ENCODE measurements at regions not wholly inside any gene's neighbourhood (a gene's known extent, or its start where the extent isn't known, plus 50 kb on each side); places are given as distances from the start of the nearest gene placed in this dataset.

GRCh38 chr2:862355-862687 is 88.3 kb upstream of the SNTG2 start:
- no peak overlapping the region for H3K27ac ChIP-seq
- no peak for DNase-seq (ENCODE audit: low read depth, low spot score)

DNA sequence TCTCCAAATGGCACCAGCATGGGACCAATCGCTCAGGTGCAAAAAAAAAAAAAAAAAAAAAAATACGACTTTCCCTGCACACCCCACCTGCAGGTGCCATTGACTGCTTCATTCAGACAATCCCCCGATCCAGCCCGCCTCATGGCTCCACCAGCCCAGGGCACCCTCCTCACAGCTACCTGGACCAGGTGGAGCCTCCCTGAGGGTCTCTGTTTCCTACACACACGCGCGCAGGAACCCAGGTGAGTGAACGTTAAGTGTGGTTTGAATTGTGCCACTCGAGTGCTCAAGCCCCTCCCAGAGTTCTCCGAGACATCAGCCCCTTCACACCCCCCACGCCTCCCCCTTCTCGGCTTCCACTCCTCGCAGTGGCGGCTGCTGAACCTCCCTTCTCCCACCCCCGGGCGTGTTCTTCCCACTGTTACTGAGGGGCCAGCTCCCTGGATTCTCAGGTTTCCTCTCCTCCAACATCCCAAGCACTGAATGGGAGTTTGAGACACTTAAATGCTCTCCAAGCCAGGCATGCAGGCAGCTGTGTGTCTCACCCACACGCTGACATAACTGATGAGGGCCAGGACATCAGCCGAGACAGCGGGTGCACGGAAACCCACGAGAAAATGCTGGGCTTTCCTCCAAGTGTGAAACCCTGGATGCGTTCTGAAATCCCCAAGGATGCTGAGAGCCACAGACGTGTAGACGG is 88.8 kb upstream of the SNTG2 start:
- no peak overlapping the region for H3K27ac ChIP-seq
- DNase-seq (ENCODE audit: low read depth, low spot score) = no peak

DNA sequence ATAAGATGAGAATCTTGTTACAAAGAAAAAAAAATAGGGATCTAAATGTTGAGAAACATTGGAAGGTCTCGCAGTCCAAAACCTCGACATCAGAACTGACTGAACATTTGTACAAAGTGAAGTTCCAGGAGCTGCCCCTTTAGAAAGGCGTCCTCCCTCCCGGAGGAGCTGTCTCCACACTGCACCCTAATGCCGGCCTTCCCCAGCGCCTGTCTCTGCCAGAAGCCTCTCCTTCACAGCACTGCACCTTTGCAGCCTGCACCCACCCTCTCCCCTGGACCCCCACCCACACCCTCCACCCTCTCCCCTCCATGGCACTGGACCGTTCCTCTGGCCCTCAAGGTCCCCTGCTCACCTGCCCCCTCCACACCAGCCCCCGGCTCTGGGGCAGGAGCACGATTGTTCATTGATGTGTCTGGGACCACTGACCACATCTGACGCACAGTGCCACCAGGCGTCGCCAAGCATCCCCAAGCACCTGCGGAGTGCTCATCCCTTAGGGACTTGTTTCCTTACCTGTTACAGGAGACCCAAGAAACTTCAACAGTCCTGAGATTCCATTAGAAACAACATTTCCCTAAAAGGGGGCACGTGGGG is 90.3 kb upstream of the SNTG2 start:
- DNase-seq (ENCODE audit: low read depth, low spot score) = no peak

DNA sequence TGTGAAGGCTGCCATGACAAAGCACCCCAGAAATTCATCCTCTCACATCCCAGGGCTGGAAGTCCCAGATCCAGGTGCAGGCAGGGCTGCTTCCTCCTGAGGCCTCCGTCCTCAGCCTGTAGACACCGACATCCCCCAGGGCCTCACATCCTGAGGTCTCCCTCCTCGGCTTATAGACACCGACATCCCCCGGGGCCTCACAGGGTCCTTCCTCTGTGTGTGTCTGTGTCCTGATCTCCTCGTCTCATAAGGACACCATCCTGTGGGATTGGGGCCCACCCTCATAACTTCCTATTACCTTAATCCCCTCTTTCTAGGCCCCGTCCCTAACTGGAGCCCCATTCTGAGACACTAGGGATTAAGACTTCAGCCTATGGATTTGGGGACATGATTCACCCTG is 92.0 kb upstream of the SNTG2 start:
- no peak for DNase-seq (ENCODE audit: low read depth, low spot score)
- H3K27ac ChIP-seq = no peak overlapping the region

More for the DNA sequence above, 90.3 kb upstream of the SNTG2 start:
- H3K27ac ChIP-seq = no peak overlapping the region

DNA sequence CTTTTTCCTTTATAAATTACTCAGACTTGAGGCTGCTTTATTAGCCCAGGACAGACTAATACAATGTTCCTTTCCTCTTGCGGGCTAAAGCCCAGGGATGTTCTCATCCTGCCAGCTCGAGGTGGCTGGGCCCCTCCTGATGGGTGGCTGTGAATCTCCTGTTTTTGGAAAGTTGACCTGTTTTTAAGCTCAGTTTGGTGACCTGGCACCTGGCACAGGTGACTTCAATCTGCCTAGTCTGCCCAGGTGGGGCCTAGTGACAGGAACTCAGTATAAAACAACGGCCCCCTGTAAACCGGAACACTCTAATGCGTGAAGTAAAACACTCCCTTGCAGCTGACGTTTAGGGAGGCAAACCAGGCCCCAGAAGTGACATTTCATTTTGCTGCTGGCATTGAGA is 92.7 kb upstream of the SNTG2 start:
- no peak overlapping the region for H3K27ac ChIP-seq
- no peak for DNase-seq (ENCODE audit: low read depth, low spot score)

DNA sequence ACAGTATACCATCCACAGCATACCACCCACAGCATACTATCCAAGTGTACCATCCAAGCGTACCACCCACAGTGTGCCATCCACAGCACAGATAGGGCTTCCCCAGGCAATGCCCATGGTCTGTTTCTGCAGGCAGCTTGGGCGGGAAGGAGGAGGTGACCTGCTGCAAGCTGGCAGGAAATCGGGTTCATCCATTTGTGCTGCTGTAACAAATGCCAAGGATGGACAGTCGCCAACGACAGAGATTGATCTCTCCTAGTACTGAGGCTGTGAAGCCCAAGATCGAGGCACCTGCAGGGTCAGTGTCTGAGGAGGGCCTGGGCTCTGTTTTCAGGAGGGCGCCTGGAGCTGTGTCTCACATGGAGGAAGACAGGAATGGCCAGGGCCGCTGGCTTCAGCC is 93.6 kb upstream of the SNTG2 start:
- H3K27ac ChIP-seq = no peak overlapping the region
- no peak for DNase-seq (ENCODE audit: low read depth, low spot score)

DNA sequence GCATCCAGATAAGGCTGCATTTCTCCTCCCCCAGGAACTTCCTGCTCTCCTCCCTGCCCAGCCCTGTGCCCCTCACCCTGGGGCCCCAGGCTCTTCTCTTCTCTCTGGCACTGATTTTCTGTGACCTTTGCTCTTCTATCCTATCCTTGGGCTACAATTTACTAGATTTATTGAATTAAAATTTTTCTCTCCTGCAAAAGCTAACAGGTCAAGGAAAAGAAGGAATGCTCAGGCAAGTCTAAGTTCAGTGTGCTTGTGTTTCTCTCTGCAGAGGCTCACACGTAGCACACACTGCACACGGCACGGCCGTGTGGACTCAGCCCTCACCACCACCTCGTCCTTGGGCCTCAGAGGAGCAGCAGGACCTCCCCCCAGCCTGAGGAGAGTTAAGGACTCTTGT is 94.2 kb upstream of the SNTG2 start:
- no peak for DNase-seq (ENCODE audit: low read depth, low spot score)
- H3K27ac ChIP-seq = no peak overlapping the region

- H3K27ac ChIP-seq = no peak overlapping the region
These were observed 94.6 kb upstream of the SNTG2 start for GRCh38 chr2:856041-856440.

GRCh38 chr2:855177-855576 is 95.5 kb upstream of the SNTG2 start:
- no peak for DNase-seq (ENCODE audit: low read depth, low spot score)

More at GRCh38 chr2:856041-856440, 94.6 kb upstream of the SNTG2 start:
- DNase-seq (ENCODE audit: low read depth, low spot score) = no peak

DNA sequence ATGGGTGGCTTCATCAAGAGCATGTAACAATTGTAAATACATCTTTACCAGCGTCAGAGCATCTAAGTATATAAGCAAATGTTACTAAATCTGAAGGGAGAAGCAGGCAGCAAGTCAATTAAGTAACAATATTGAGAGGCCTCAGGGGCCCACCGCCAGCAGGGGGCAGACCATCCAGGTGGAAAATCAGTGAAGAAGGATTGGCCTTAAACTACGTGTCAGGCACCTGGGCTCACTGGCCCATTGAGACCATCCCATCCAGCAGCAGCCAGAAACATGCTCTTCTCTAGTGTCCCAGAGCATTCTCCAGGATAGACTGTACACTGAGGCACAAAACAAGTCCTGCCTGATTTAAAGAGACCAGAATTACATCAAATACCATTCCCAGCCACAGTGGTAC is 96.2 kb upstream of the SNTG2 start:
- no peak for DNase-seq (ENCODE audit: low read depth, low spot score)
- no peak overlapping the region for H3K27ac ChIP-seq

More at GRCh38 chr2:855177-855576, 95.5 kb upstream of the SNTG2 start:
- H3K27ac ChIP-seq = no peak overlapping the region

DNA sequence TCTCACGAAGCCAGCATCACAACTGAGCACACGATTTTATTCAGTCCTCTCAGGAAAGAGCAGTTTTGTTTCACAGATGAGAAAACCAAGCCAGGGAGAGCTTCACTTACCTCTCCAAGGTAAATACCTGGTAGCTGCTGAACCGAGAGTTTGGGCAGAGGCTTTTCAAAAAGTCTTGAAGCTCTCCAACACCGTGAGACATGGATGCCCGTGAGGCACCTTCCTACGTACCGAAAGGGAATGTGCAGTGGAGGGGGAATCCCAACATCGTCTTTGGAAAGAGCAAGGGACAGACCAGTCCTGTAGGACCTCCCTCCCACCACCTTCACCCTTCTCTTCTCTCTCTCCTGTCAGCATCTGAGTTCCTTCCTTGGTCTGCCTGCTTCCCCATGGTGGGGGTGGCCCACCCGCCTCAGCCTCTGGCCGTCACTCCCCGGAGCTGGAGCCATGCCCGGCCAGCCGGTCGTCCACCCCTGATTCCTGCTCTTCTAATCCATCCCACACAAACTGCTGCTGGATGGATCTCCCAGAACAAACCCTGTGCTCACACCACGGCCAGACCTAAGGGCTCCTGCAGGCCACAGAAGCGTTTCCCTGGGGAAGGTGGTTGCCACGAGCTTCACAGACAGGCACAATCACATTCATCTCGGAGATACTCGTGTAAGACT is 97.3 kb upstream of the SNTG2 start:
- H3K27ac ChIP-seq = no peak overlapping the region
- no peak for DNase-seq (ENCODE audit: low read depth, low spot score)

DNA sequence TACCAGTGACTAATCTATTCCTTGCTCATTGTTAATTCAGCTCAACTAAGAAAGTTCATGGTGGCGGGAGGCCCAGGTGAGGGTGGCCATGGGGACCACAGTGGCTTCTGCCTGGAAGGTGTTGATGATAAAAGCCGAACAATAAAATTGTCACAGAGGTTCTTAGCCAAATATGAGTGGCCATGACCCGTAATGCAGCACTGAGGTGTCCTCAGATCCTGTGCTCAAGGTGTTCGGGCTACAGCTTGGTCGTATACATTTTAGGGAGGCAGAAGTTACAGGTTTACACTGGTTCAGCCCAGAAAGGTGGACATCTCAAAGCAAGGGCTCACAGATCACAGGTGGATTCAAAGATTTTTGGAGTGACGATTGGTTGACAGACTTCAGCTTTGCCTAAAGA is 98.5 kb upstream of the SNTG2 start:
- no peak overlapping the region for H3K27ac ChIP-seq
- DNase-seq (ENCODE audit: low read depth, low spot score) = no peak

DNA sequence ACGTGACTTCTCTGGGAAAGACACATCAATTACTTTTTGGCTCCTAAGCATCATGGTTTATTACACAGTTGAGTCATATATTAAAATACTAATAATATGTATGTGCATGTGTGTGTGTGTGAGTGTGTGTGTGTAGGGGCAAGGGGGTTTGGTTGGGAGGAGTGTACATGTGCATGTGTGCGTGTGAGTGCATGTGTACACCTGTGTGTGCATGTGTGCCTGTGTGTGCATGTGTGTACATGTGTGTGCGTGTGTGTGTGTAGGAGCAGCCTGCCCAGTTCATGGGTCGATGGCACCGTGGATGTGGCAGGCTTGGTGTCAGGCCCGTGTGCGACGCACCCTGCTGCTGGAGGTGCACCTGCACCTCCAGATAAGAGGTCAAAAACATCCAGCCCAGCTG is 99.0 kb upstream of the SNTG2 start:
- no peak overlapping the region for H3K27ac ChIP-seq

DNA sequence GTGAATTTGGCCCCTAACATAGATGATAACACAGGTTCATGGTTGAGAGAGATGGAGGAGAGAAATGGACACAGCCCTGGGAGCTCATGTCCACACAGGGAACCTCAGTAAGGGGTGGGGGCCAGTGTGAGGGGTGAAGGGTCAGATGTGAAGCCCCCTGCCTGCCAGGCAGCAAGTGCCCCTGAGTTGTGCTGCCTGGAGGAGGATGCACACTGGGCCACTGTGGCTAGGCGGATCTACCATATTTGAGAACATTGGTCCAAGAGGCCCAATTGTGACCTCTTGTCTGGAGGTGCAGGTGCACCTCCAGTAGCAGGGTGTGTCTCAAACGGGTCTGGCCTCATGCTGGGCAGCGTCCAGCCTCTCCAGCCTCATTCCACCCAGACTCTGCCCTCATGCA is 99.6 kb upstream of the SNTG2 start:
- H3K27ac ChIP-seq = no peak overlapping the region
- no peak for DNase-seq (ENCODE audit: low read depth, low spot score)

More for the DNA sequence above, 99.0 kb upstream of the SNTG2 start:
- DNase-seq (ENCODE audit: low read depth, low spot score) = no peak

DNA sequence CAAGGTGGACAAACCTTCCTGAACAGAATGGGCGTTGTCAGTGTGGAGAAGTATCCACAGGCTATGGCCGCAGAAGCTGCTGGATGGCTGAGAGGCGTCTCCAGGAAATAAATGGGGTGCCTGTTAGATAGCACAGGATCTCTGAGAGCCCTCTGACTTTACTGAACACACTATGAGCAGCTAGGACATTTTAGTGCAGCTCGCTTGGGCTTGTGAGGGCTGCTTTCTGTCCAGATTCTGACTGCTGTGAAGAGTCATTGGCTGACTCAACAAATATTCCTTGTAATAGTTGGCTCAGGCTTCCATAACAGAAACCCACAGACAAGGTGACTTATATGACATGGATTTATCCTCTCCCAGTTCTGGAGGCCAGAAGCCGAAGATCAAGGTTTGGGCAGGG is 100.2 kb upstream of the SNTG2 start:
- no peak for DNase-seq (ENCODE audit: low read depth, low spot score)
- H3K27ac ChIP-seq = no peak overlapping the region

DNA sequence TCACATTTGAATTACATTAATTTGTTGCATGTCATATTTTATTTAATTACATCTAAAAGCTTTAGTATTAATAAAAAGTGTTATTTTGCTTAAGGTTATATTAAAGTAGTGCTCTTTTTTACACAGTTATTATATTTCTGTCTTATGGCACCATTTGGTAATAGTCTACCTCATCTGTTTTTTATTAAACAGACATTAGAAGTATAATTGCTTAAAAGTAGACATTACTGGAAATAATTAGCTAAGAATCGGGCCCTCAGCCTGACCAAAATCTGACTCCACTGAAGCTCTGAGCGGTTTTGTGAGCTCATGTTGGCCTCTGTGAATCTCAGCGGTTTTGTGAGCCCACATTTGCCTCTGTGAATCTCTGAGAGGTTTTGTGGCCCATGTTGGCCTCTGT is 102.5 kb upstream of the SNTG2 start:
- DNase-seq (ENCODE audit: low read depth, low spot score) = no peak
- no peak overlapping the region for H3K27ac ChIP-seq

GRCh38 chr2:847669-848068 is 103.0 kb upstream of the SNTG2 start:
- no peak for DNase-seq (ENCODE audit: low read depth, low spot score)
- H3K27ac ChIP-seq = no peak overlapping the region

GRCh38 chr2:844715-845114 is 105.9 kb upstream of the SNTG2 start:
- H3K27ac ChIP-seq = no peak overlapping the region
- no peak for DNase-seq (ENCODE audit: low read depth, low spot score)

- H3K27ac ChIP-seq = no peak overlapping the region
- DNase-seq (ENCODE audit: low read depth, low spot score) = no peak
These were observed 108.4 kb upstream of the SNTG2 start for GRCh38 chr2:842151-842803.

DNA sequence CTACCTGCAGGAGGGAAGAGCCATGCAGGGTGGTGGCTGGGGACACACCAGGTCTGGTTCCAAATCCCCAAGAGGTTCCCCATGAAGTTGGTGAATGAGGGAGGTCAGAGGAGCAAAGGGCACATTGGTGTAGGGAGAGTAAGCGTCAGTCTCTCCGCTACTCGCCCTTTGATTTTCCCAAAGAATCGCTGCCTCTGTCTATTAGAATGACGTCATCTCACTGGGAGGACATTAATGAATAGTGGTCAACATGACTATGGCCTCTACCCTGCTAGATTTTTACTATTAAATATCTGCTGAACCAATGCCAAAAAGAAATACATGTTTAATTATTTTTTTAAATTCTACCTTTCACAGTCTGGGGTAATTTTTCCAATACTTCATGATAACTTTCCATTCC is 109.6 kb upstream of the SNTG2 start:
- no peak overlapping the region for H3K27ac ChIP-seq
- no peak for DNase-seq (ENCODE audit: low read depth, low spot score)

- H3K27ac ChIP-seq = no peak overlapping the region
- DNase-seq (ENCODE audit: low read depth, low spot score) = no peak
These were observed 116.4 kb upstream of the SNTG2 start for GRCh38 chr2:834233-834632.
